Retinal pigment epithelial cell (primary cell): ENCODE measurements at regions not wholly inside any gene's neighbourhood (a gene's known extent, or its start where the extent isn't known, plus 50 kb on each side); places are given as distances from the start of the nearest gene placed in this dataset.

Source experiments
- DNase-seq: peaks from one replicate; pipeline ENCODE4 v3.0.0-alpha.2; 2010; ENCODE audit warnings: low read depth
- H3K4me3 ChIP-seq: 2 replicates; pipeline ENCODE4 v1.5.1; 2011; ENCODE audit warnings: mild to moderate bottlenecking, low read length, control low read depth, moderate library complexity
- CTCF ChIP-seq: conservative IDR thresholded peaks from 2 replicates; pipeline ENCODE4 v1.5.1; 2011; ENCODE audit warnings: low read depth, low read length, control low read depth, inconsistent platforms

- no peak for TF ChIP-seq CTCF
- H3K4me3 ChIP-seq, result no peak overlapping the region
- no peak for DNase-seq
Measured at GRCh38 chr7:48703466-48703865, 220.9 kb upstream of the CDC14C start.

GRCh38 chr7:48708122-48708521 lies 216.2 kb upstream of the CDC14C start:
- no peak overlapping the region for H3K4me3 ChIP-seq
- no peak for TF ChIP-seq CTCF
- no peak for DNase-seq

- DNase-seq, result peak; percentile 11
- H3K4me3 ChIP-seq, result no peak overlapping the region
- TF ChIP-seq CTCF, result no peak
Measured at GRCh38 chr7:48708635-48709034, 215.7 kb upstream of the CDC14C start.

GRCh38 chr7:48710995-48711394 lies 213.4 kb upstream of the CDC14C start:
- no peak for DNase-seq
- no peak overlapping the region for H3K4me3 ChIP-seq
- no peak for TF ChIP-seq CTCF

- no peak for TF ChIP-seq CTCF
- no peak overlapping the region for H3K4me3 ChIP-seq
- no peak for DNase-seq
Measured at GRCh38 chr7:48718731-48719378, 205.5 kb upstream of the CDC14C start.

- no peak overlapping the region for H3K4me3 ChIP-seq
Measured at GRCh38 chr7:48728799-48729198, 195.5 kb upstream of the CDC14C start.

More at GRCh38 chr7:48728799-48729198, 195.5 kb upstream of the CDC14C start:
- TF ChIP-seq CTCF, result no peak
- no peak for DNase-seq
